Activated T-helper 17 cell treated with anti-CD3 and anti-CD28 coated beads, Interleukin-2, amount 50 U/mL, for 72 hours (primary cell): ENCODE measurements at regions not wholly inside any gene's neighbourhood (a gene's known extent, or its start where the extent isn't known, plus 50 kb on each side); places are given as distances from the start of the nearest gene placed in this dataset.

Experiments
- ATAC-seq: fragments of 150-1000 bp; cut with Tn5 transposase; replicated peaks from 2 replicates; pipeline ENCODE4 v1.10.0; 2021; ENCODE audit warnings: mild to moderate bottlenecking, moderate library complexity
- H3K27ac Mint-ChIP-seq: one replicate; pipeline ENCODE4 v1.8.0; 2022; ENCODE audit warnings: mixed read lengths
- H3K27me3 Mint-ChIP-seq: one replicate; pipeline ENCODE4 v1.8.0; 2022; ENCODE audit warnings: mixed read lengths
- H3K36me3 Mint-ChIP-seq: one replicate; pipeline ENCODE4 v1.8.0; 2022; ENCODE audit warnings: low read depth, mild to moderate bottlenecking, mixed read lengths
- H3K4me1 Mint-ChIP-seq: one replicate; pipeline ENCODE4 v1.8.0; 2022; ENCODE audit warnings: mixed read lengths
- H3K4me3 Mint-ChIP-seq: one replicate; pipeline ENCODE4 v1.8.0; 2022; ENCODE audit warnings: mild to moderate bottlenecking, mixed read lengths
- H3K9me3 Mint-ChIP-seq: one replicate; pipeline ENCODE4 v1.8.0; 2022; ENCODE audit warnings: mixed read lengths

DNA sequence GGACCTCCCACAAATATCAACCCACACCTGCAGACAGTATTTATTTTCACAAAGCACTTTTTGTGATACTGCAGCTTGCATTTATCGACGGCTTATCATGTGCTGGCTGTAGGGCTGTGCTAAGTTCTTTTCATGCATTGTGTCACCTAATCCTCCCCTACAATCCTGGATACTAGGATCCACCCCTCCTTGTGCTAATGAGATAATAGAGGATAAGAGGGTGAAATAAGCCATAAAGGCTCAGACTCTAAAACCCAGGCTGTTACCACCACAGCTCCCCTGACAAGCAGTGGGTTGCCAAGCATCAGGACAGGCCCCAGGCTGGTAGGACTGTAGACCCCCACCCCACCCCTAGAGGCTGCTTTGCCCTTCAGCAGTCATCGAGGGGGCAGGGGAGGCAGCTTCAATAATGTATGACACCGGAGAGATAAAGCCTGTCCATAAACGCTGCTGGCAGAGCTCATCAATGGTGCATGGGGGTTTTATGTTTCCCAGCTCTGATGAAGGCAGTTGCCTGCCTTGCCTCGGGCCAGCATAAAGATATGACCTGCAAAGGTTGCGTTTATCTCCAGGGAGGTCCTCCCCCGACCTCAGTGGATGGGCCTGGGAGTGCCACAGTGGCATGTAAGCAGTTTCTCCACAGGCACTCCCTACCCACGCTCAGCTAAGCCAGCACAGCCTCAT is 73.9 kb upstream of the C16orf82 start:
- Mint-ChIP-seq H3K27me3 (peaks cover 19% of the 10 kb centered on the region), H3K9me3 (no peaks in the 10 kb centered on the region), H3K4me1 (no peaks in the 10 kb centered on the region), H3K4me3 (no peak overlapping the region), H3K36me3 (no peaks in the 10 kb centered on the region), H3K27ac (no peak overlapping the region)
- no peak for ATAC-seq

DNA sequence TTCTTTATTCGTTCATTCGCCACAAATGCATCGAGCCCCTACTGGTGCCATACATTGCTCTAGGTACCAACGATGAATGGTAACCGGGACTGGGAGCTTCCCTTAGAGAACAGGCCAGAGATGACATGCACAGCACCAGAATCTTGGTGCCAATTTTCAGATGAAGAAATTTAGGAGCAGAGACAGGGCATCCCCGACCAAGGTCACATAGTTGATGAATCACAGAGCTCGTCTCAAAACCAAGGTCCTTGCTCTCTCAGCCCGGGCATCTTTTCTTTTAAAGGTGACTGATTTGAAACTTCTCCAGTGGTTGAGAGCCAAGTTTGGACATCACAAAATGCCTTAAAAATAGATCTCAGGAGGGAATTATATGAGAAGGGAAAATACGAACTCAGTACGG is 73.2 kb upstream of the C16orf82 start:
- Mint-ChIP-seq H3K4me1 (no peaks in the 10 kb centered on the region), H3K27me3 (peaks cover 25% of the 10 kb centered on the region), H3K36me3 (no peaks in the 10 kb centered on the region), H3K4me3 (no peak overlapping the region), H3K9me3 (no peaks in the 10 kb centered on the region), H3K27ac (no peak overlapping the region)
- ATAC-seq, result no peak

DNA sequence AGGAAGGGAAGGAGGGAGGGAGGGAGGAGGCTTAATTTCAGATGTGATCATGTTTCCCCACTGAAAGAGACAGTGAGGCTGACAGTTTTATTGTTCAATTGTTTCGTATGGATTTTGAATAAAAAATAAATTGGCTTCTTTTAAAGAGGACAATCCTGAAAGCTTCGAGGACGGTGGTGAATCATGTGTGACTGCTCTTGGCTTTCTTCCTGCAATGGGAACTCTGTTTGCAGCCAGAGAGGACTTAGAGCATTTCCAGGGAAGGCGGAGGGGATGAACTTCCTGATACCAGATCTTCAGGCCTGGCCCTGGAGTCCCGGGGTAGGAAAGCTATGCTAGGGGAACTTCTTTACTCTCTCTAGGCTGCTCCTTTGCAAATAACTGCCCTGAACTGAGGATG is 72.8 kb upstream of the C16orf82 start:
- Mint-ChIP-seq H3K27me3 (peaks cover 29% of the 10 kb centered on the region), H3K27ac (no peak overlapping the region), H3K36me3 (no peaks in the 10 kb centered on the region), H3K4me3 (no peak overlapping the region), H3K9me3 (no peaks in the 10 kb centered on the region), H3K4me1 (no peaks in the 10 kb centered on the region)
- ATAC-seq, result no peak

DNA sequence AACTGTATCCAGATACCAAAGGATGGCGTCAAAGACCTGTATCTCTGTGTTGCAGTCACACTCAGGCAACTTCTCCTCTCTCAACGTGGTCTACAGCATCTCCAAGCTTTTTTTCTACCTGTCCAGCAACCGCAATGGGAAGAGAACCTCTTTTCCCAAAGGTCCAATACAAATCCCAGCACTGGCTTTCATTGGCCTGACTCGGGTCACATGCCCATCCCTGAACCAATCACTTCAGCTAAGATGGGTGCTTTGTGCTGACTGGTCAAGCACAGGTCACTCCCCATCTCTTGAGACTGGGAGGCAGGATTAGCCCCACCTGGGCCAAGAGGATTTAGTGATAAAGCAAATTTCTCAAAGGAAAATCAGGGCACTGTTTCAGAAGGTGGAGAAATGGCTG is 71.2 kb upstream of the C16orf82 start:
- Mint-ChIP-seq H3K27ac (no peak overlapping the region), H3K36me3 (no peaks in the 10 kb centered on the region), H3K4me3 (no peak overlapping the region), H3K4me1 (no peaks in the 10 kb centered on the region), H3K9me3 (no peaks in the 10 kb centered on the region), H3K27me3 (peaks cover 31% of the 10 kb centered on the region)
- no peak for ATAC-seq

DNA sequence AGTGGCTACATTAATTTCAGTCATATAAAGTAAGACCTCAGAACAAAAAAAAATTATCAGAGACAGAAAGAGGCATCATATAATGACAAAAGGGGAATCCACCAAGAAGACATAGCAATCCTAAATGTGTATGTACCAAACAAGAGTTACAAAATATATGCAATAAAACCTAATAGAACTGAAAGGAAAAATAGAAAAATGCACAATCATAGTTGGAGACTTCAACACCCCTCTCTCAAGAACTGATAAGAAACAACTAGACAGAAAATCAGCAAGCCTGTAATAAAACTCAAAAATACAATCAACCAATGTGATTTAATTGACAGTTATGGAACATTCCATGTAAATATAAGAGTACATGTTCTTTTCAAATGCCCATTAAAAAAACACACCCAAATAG is 61.3 kb upstream of the C16orf82 start:
- no peak overlapping the region for H3K27ac Mint-ChIP-seq
- H3K4me3 Mint-ChIP-seq, result no peak overlapping the region
- H3K4me1 Mint-ChIP-seq, result no peaks in the 10 kb centered on the region
- peaks cover 36% of the 10 kb centered on the region for H3K27me3 Mint-ChIP-seq
- H3K9me3 Mint-ChIP-seq, result peaks cover 4% of the 10 kb centered on the region
- no peak for ATAC-seq
- no peaks in the 10 kb centered on the region for H3K36me3 Mint-ChIP-seq
